Heart left ventricle (tissue), 13 donors: ENCODE measurements at regions not wholly inside any gene's neighbourhood (a gene's known extent, or its start where the extent isn't known, plus 50 kb on each side); places are given as distances from the start of the nearest gene placed in this dataset.

Experiments used
- POLR2A ChIP-seq, 2 donors: fragments of 450-650 bp; IDR thresholded peaks; one replicate each; pipeline ENCODE4 v1.6.1; 2017; ENCODE audit warnings: antibody characterized with exemption in 2 of 2, mild to moderate bottlenecking in 2 of 2, moderate library complexity in 2 of 2
- TF ChIP-seq, protein P1 (sequence below), 12 donors: fragments of 200-600 bp; sonication (generic) in 4 of 12; IDR thresholded peaks; one replicate each; pipeline versions ENCODE4 v1.5.0 to v1.8.0; 2018 to 2022; ENCODE audit warnings: antibody characterized with exemption in 12 of 12, mild to moderate bottlenecking in 5 of 12
- donor health status: ischemic (EF 13 %, LVEDD 7.1; RV severe dilation, severe dysfunction).
- donor health status: DM: no; HTN: yes; CAD: no.
- donor health status: DM: no; HTN: no; CAD: no.
- donor health status: ischemic (EF 25% LVEDD 6.9; RV normal size, moderate dysfunction).
- donor health status: ischemic (EF 25% LVEDD 5.7; RV mildly dilated, moderate dysfunction).
- donor health status: ischemic (EF 35%, LVEDD 5.7; RV mildly dilated, moderate dysfunction).
- donor health status: nonischemic (EF 11% LVEDD 7.7; RV severe dilation, severe dysfunction).
- donor health status: DM: yes; HTN: yes; CAD: no.
- donor health status: PGD.
- donor health status: ischemic (EF 29% LVEDD 5.4; RV normal size, mild dysfunction).
- donor health status: nonischemic (EF 23%, LVEDD 6.1; RV moderate dilation, normal function).

DNA sequence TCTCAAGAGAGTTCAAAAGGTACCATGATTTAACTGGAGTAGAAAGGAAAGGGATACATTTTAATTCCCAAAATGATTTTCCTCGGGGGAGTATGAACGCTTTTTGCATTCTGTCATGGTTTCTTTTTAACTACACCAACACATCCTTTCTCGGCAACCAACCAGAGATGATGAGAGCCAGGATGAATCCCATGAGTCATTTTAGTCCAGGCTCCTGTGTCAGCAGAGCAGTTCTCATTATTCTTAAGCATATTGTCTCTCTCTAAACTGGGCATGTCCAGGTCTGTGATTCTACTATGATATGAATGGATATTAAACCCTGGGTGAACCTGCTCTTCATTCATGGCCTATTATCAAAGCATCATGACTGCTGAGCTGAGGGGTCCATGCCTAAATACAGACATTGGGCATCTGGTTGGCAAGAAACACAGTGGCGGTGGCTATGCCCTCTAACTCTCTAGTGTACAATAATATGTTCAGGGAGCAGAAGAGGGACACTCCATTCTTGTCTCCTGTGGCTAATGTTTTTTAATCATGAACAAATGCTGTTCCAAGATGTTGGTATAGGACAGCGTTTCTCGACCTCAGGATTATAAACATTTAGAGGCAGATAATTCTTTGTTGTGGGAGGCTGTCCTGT is 124.3 kb upstream of the ESRRG start:
- TF ChIP-seq, protein P1, sequence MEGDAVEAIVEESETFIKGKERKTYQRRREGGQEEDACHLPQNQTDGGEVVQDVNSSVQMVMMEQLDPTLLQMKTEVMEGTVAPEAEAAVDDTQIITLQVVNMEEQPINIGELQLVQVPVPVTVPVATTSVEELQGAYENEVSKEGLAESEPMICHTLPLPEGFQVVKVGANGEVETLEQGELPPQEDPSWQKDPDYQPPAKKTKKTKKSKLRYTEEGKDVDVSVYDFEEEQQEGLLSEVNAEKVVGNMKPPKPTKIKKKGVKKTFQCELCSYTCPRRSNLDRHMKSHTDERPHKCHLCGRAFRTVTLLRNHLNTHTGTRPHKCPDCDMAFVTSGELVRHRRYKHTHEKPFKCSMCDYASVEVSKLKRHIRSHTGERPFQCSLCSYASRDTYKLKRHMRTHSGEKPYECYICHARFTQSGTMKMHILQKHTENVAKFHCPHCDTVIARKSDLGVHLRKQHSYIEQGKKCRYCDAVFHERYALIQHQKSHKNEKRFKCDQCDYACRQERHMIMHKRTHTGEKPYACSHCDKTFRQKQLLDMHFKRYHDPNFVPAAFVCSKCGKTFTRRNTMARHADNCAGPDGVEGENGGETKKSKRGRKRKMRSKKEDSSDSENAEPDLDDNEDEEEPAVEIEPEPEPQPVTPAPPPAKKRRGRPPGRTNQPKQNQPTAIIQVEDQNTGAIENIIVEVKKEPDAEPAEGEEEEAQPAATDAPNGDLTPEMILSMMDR (IDR thresholded peaks at IDR 0.05): no peak
- TF ChIP-seq POLR2A (IDR thresholded peaks at IDR 0.05): no peak
